ENCODE measurements at regions not wholly inside any gene's neighbourhood (a gene's known extent, or its start where the extent isn't known, plus 50 kb on each side); places are given as distances from the start of the nearest gene placed in this dataset.
"Not testable (repeated sequence)": the region's sequence is repeated elsewhere in the genome, so short reads cannot be mapped to it uniquely, and the experiment has no call there.

DNA sequence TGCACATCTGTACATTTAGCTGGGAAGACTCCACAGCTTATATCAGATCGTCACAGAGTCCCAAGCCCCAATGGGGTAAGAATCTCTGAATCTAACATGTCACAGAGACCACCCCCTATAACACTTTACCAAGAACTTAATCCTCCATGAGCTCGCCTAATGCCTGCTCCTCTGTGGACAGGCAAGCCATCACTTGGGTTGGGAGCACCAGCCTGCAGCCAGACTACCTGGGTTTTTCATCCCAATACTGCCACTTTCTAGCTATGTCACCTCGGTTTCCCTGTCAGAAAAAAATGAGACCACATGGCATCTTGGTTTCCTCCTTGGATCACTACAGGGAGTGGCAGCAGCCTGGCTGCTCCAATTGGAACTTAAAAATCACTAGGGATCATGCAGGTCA is 277.9 kb upstream of the TLE3 start:
- no peak for DNase-seq (ENCODE audit: low spot score)
- in situ Hi-C loops (cut with HindIII; ENCODE audit: low sequenced_read_pairs): no loop called here

DNA sequence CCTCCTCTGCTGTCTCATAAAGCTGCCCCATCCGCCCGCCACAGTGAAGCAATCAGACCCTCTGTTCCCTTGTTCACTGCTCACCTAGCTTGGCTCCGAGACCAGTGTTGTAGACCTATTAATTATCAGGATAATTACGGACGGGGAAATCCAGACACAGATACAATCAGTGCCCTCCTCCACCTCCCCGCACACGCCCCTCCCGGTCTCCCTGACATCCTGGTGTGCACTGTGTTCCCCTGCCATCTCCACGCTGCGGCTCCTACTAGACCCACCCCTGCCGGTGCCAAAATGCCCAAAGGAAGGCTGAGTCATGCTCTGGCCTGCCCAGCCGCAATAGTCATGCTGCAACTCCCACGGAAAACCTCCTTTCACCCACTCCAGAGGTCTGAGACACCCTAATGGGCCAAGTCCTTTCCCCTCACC is 277.3 kb upstream of the TLE3 start:
- DNase-seq (ENCODE audit: low spot score): no peak
- in situ Hi-C loops (cut with HindIII; ENCODE audit: low sequenced_read_pairs): no loop called here

DNA sequence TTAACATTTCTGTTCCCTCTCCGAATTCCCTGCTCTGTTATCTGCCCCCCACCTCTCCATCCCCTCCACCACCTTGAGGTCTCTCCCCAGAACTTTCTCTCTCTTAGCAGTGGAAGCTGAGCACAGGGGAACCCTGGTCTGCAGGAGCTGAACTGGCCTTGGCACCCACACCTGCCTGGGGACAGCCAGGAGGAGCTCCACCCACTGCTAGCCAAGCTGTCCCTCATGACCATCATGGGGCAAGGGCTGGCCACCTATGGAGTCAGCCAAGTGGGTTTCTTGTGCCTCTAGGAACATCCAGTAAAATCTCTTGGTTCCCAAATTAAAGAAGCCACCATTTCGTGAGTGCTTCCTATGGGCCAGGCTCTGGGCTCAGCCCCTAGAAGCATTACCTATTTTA is 276.4 kb upstream of the TLE3 start:
- no peak for DNase-seq (ENCODE audit: low spot score)
- in situ Hi-C loops (cut with HindIII; ENCODE audit: low sequenced_read_pairs): no loop called here

DNA sequence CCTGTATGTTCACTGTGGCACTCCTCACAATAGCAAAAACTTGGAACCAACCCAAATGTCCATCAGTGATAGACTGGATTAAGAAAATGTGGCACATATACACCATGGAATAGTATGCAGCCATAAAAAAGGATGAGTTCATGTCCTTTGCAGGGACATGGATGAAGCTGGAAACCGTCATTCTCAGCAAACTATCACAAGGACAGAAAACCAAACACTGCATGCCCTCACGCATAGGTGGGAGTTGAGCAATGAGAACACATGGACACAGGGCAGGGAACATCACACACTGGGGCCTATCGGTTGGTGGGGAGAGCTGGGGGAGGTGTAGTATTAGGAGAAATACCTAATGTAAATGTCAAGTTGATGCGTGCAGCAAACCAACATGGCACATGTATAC is 275.7 kb upstream of the TLE3 start:
- DNase-seq (ENCODE audit: low spot score); in situ Hi-C loops (cut with HindIII; ENCODE audit: low sequenced_read_pairs): not testable (repeated sequence)

DNA sequence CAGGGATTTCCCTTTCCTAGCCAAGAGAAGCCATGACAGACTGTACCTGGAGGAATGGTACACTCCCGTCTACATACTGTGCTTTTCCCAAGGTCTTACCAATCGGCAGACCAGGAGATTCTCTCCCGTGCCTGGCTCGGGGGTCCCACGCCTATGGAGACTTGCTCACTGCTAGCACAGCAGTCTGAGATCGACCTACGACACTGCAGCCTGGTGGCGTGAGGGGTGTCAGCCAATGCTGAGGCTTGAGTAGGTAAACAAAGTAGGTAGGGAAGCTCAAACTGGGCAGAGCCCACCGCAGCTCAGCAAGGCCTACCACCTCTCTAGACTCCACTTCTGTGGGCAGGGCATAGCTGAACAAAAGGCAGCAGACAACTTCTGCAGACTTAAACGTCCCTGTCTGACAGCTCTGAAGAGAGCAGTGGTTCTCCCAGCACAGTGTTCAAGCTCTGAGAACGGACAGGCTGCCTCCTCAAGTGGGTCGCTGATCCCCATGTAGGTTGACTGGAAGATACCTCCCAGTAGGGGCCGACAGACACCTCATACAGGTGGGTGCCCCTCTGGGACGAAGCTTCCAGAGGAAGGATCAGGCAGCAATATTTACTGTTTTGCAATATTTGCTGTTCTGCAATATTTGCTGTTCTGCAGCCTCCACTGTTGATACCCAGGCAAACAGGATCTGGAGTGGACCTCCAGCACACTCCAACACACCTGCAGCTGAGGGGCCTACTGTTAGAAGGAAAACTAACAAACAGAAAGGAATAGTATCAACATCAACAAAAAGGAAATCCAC is 270.4 kb upstream of the TLE3 start:
- DNase-seq (ENCODE audit: low spot score); in situ Hi-C loops (cut with HindIII; ENCODE audit: low sequenced_read_pairs): not testable (repeated sequence)

DNA sequence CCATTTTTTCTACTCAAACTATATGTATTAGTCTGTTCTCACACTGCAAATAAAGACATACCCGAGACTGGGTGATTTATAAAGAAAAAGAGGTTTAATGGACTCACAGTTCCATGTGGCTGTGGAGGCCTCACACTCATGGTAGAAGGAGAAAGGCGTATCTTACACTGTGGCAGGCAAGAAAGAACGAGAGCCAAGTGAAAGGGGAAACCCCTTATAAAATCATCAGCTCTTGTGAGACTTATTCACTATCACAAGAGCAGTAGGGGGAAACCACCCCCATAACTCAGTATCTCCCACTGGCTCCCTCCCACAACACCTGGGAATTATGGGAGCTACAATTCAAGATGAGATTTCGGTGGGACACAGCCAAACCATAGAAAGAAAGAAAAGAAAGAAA is 266.3 kb upstream of the TLE3 start:
- in situ Hi-C loops (cut with HindIII; ENCODE audit: low sequenced_read_pairs); DNase-seq (ENCODE audit: low spot score): not testable (repeated sequence)

DNA sequence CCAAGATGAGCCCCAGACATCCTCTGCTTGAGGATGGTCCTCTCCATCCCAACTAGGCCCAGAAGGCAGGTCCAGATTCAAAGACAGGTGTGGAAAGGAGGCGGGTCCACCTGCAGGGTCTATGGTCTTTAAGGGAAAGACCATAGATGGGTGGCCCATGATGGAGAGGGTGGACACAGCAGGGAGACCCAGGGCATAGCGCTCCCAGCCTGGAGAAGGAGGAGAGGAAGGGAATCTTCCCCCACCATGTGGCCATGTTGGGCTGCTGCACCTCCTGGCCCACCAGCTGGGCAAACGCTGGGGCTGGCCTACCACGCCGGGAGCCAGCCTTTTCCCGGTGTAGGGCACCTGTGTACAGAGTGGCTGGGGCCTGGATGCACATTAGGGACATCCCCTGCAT is 265.2 kb upstream of the TLE3 start:
- in situ Hi-C loops (cut with HindIII; ENCODE audit: low sequenced_read_pairs): no loop called here
- no peak for DNase-seq (ENCODE audit: low spot score)

DNA sequence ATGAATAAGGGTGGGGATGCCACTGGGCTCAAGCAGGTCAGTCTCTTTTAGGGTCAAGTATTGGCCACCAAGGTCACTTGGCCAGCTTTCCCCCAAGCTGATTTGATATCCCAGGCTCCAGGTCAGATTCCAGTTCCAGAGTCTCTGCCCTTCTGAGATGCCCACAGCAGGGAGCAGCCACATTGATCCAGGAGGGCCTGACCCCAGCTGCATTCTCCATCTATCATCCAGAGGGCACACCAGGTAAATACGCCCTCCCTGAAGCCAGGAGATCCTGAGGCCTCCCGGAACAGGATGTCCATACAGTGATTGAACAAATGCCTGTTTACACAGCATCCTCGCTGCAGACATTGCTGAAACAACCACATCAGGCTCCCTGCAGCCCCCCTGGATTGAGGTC is 264.6 kb upstream of the TLE3 start:
- in situ Hi-C loops (cut with HindIII; ENCODE audit: low sequenced_read_pairs): no loop called here
- no peak for DNase-seq (ENCODE audit: low spot score)

DNA sequence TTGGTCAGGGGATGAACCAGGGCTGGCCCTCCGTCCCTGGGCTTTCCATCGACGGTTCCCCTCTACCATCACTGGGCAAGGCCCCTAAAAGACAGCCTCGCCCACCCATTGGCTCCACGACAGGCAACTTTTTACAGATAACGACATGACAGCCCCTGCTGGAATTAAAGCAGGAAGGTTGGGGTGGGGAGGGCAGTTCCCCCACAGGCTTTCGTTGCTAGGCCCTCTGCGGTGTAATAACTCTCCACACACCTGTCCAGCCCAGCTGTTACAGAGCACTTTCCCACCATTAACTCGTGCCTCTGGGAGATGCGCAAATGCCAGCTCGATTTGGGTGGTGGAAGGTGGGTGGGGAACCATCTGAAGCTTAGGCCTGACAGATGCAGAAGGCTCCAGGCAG is 264.2 kb upstream of the TLE3 start:
- DNase-seq (ENCODE audit: low spot score): no peak
- in situ Hi-C loops (cut with HindIII; ENCODE audit: low sequenced_read_pairs): no loop called here

DNA sequence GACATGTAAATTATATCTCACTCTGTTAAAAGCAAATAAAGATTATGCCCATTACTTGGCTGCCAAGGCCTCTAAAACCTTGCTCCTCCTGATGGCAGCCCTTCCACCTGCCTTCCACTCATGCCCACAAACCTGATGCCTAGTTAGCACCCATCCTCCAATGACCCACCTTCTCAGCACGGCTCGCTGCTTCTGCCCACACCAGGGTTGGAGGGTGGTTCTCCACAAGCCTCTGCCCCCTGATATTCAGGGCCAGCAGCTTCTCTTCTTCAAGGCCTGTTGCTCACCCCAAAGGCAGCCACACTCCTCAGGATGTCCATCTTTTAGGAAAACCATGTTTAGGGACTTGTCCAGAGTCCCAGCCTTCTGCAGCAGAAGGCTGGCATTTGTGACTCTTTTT is 263.4 kb upstream of the TLE3 start:
- no peak for DNase-seq (ENCODE audit: low spot score)
- in situ Hi-C loops (cut with HindIII; ENCODE audit: low sequenced_read_pairs): no loop called here

DNA sequence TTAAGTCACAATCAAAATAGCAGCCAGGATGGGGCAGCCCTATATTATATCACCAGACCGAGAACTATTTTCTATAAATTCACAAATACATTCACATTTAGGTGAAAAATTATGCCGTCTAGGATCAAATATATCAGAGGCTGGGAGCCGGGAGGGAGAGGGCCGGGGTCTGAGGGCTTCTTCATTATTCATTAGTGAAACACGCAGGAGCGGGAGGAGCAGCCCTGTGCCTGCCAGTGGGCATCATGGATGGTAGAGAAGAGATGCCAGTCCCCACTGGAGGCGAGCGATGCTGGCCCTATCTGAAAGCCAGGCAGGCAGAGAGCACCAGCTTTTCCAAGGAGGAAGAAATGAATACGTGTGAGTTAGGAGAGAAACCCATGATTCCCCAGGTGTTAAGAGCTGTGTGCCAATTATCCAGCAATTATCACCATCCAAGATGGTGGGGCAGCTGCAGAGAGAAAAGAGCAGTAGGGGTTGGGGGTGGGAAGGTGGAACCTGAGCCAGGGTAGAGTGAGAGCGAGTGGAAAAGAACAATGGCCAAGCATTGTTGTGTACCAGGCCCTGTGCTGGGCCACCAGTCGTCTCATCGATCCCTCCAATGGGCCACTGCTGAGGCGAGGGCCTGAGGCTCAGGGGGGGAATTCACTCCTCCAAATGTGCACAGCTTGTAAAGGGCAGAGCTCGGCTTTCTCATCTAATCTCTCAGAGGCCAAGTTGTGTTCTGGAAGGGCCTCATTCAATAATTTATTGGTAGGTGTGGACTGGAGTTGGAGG is 261.3 kb upstream of the TLE3 start:
- in situ Hi-C loops (cut with HindIII; ENCODE audit: low sequenced_read_pairs): no loop called here

DNA sequence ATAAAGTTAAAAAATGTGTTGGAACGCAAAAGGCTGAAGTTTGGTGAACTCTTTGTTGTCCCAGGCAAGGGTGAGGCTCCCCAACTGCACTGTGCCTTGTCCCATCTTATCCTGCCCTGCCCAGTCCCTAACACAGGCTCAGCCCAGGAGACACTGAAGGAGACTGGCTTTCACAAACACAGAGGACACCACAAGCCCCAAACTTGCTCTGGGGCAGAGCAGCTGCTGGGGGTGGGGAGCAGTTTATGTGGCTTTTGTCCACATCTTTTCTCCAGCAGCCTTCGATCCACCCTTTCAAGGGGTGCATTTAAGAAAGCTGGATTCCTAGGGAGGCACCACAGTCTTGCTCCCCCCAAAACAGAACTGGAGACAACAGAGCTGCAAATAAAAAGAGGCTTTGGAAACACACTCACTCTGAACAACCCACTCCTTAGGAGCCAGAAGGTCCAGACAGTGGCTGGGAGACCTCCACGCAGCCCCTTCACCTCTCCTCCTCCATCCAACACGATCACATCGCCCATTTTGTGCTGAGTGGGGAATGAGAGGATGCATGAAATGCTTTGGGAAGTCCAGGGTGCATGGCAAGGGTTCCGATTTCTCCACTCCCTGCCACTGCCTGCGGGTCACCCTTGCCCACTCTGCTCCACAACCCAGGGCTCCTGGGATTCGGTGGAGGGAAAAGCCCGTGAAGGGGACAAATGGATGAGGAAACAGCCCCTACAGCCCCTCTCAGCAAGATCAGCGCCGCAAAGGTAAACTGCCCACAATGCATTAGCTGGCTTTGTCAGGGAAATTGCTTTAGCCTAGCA is 260.5 kb upstream of the TLE3 start:
- no peak for DNase-seq (ENCODE audit: low spot score)
- in situ Hi-C loops (cut with HindIII; ENCODE audit: low sequenced_read_pairs): no loop called here

More for the DNA sequence above, 261.3 kb upstream of the TLE3 start:
- no peak for DNase-seq (ENCODE audit: low spot score)

DNA sequence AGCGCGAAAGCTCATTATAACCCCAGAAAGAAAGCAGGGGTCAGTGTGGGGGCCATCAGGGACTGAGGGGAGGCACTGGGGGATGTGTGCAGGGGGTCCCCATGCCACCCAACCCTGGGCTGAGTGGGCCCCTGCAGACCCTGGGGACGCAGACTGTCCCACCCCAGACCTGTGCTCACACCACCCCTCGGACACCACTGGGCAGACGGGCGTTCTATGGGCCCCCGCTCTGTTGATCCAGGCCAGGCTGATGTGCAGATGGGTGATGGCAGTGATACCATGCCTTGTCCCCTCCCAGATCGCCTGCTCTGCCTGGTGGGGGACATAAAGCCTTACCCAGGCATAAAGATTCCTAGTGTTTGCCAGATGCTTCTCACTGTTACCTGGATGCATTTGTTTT is 259.7 kb upstream of the TLE3 start:
- in situ Hi-C loops (cut with HindIII; ENCODE audit: low sequenced_read_pairs): no loop called here
- DNase-seq (ENCODE audit: low spot score): no peak

DNA sequence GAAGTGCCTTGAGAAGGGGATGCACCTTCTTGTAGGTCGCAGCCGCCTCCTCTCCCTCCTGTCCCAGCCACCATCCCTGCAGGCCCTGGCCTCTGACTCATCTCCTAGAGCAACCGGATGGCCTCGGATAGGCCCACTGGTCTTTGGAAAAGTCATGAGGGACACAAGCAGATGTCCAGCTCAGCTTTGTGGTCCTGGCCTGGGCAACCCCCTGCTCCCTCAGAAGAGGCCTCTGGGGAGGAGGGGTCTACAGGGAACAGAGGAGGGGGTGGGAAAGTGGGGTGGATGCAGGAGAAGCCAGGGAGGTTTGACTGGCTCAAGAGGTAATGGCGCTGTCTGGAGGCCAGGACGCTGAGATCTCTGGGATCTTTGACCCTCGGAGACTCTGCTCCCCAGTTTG is 259.2 kb upstream of the TLE3 start:
- DNase-seq (ENCODE audit: low spot score): no peak
- in situ Hi-C loops (cut with HindIII; ENCODE audit: low sequenced_read_pairs): no loop called here

DNA sequence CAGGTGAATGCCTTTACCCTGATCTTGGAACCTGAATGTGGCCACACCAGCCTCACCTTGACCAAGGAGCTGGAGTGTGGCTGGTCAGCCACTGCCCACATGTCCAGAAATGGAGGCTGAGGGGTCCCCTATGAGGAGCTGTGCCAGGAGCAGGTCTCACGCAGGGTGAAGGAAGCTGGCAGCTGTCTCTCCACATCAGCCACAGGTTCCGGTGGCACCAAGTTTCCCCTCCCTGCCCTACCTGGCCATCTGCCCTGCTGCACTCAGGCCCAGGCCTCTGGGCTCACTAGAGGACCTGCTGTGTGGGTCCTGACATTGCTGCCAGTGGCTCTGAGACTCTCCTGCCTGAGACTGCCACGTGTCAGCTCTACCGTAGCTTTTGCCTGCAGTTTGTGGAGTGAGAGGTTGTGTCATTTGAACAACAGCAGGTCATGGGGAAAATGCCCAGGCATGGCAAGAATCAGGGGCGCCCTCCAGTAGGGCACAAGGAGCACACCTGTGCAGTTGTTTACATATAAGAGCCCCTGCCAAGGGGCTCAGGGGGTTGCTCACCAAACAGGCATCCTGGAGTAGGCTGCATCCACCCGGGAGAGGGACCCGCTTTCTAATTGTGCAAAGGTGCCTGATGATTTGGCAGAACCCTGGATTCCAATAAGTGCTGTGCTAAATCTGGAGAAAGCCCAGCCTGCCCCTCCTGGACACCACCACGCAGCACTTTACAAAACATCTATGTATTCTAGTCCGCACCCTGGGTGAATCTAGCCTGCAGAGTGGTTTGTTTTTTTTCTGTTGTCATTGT is 258.5 kb upstream of the TLE3 start:
- no peak for DNase-seq (ENCODE audit: low spot score)
- in situ Hi-C loops (cut with HindIII; ENCODE audit: low sequenced_read_pairs): no loop called here

DNA sequence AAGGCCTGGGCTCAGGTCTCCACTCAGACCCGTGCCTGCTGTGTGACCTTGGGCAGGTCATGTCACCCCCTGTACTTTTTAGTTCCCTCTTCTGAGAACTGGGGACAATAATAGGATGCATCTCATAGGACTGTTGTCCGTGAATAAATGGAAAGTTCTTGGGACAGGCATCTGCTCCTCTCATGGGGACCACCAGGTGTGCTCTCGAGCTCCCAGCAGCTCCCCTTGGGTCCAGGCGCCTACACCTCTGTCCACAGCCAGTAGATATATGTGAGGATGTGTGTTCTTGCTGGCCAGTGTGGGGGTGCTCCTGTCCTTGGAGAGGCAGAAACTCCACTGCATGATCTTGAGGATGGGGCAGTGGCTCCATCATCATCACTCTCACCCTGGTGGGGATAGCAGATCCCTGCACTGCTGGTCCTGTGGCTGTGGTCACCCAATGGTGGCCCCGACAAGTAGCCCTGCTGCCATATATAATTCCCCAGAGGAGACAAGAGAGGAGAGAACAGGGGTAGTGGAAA is 257.6 kb upstream of the TLE3 start:
- in situ Hi-C loops (cut with HindIII; ENCODE audit: low sequenced_read_pairs): no loop called here
- no peak for DNase-seq (ENCODE audit: low spot score)

DNA sequence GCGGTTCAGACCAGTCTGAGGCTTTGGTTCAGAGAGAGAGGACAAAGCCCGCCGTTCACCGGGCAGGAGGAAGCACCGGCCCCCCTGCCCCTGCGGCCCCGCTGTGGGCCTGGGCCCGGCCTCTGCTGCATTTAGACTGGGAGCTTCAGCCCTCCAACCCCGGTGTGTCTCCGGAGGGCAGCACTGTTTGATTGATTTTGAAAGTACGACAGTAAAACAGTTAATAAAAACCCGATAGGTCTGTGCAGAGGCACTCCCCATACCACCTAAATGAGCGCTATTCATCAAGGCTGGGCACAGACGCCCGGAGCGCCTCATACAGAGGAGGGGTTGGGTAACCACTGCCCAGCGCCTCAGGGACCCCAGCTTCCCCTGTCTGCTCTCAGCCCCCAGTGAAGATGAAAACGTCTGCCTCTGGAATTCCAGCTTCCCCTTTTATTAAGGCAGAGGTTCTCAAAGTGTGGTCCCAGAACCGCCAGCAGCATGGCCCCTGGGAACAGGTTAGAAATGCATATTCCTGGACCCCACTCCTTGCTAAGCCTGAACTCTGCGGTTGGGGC is 256.7 kb upstream of the TLE3 start:
- in situ Hi-C loops (cut with HindIII; ENCODE audit: low sequenced_read_pairs): no loop called here
- DNase-seq (ENCODE audit: low spot score): no peak

DNA sequence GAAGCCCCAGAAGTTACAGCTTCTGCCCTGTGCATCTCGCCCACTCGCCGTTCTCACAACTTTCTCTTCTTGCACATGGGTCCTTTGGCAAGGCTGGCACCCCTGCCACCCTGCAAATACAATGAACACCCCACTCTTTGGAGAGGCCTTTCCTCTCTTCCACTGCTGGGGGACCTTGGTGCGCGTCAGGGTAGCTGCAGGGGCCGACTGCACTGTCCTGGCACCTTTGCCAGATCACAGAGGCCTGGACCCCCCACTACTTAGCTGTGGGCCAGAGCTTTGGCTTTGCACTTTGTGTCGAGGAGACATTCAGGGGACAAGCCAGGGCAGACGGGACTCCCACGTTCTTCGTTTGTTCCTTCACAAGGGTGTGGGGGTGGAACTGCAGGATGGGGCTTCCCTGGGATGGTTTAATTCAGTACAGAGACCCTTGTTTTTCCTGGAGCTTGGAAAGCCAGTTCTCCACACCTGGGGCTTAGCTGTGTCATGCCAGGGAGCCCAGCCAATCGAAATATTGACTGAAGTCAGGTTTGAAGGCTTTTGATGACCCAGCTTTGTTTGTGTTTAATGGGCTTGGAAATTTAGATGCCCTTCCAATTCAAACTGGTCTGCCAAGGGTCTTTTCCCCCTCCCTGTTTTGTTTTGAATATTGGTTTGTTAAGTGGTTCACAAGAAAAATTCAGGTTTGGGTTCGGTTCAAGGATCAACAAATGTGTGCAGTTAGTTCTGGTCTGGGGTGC is 256.1 kb upstream of the TLE3 start:
- no peak for DNase-seq (ENCODE audit: low spot score)
- in situ Hi-C loops (cut with HindIII; ENCODE audit: low sequenced_read_pairs): no loop called here

Measured in G401 (cell line).